HepG2 (cell line): ENCODE measurements at regions not wholly inside any gene's neighbourhood (a gene's known extent, or its start where the extent isn't known, plus 50 kb on each side); places are given as distances from the start of the nearest gene placed in this dataset.

Experiments used
- ATAC-seq: fragments of 200-7000 bp; cut with Tn5 transposase; 3 replicates; pipeline ENCODE4 v1.9.1; 2020; ENCODE audit warnings: mild to moderate bottlenecking, moderate library complexity
- BruUV-seq: library from RNA; stranded (reverse); fragments of 400-500 nt; replicated peaks from 2 replicates; lab custom pipeline; 2021; lab: Mats Ljungman, UMichigan
- CTCF ChIA-PET: fragments of 300-600 bp; formaldehyde crosslinking; extraction: SDS; loops from one replicate; lab custom pipeline; 2021; ENCODE audit warnings: low total read pairs, inconsistent platforms, low intra/inter-chr PET ratio; lab: Yijun Ruan, JAX
- POLR2A ChIA-PET: fragments of 350-600 bp; sonication (Branson Sonifier 250); formaldehyde crosslinking; loops from one replicate; lab custom pipeline; 2020; ENCODE audit warnings: antibody characterized with exemption, inconsistent platforms; lab: Yijun Ruan, JAX
- DNase-seq: peaks from one replicate; pipeline ENCODE4 v3.0.0-alpha.2; 2015; ENCODE audit warnings: low spot score
- FAIRE-seq: peaks from 3 replicates; lab custom pipeline; 2011; peaks lifted over from hg19 to GRCh38; lab: Jason Lieb, UNC
- H2AFZ ChIP-seq: one replicate; pipeline ENCODE4 v1.6.1; 2011; ENCODE audit warnings: low read length, inconsistent platforms
- H3K27ac ChIP-seq: fragments of 300-600 bp; 3 replicates; pipeline ENCODE4 v1.8.0; 2011; ENCODE audit warnings: mixed run types, mild to moderate bottlenecking, mixed read lengths, low read length, inconsistent platforms; ENCODE audit not compliant: insufficient read depth; ENCODE audit errors: extremely low read length
- H3K27me3 ChIP-seq, 2 experiments: fragments of 200-600 bp in 1 of 2; 2 replicates in 1 of 2; 3 replicates in 1 of 2; pipeline versions ENCODE4 v1.6.0 to v1.8.0; 2011; ENCODE audit warnings: low read length in 2 of 2, mild to moderate bottlenecking in 2 of 2, moderate library complexity in 2 of 2, inconsistent platforms in 1 of 2; ENCODE audit not compliant: insufficient read depth in 2 of 2, control insufficient read depth in 1 of 2
- H3K36me3 ChIP-seq, 2 experiments: fragments of 200-600 bp in 1 of 2; replicated peaks in 1 of 2; 2 replicates in 1 of 2; 3 replicates in 1 of 2; pipeline versions ENCODE4 v1.5.1 to v1.8.0; 2011; ENCODE audit warnings: low read length in 2 of 2, inconsistent platforms in 1 of 2; ENCODE audit not compliant: insufficient read depth in 2 of 2, control insufficient read depth in 1 of 2
- H3K4me1 ChIP-seq: 2 replicates; pipeline ENCODE4 v1.5.1; 2012; ENCODE audit warnings: low read length, inconsistent platforms; ENCODE audit not compliant: insufficient read depth
- H3K4me2 ChIP-seq: 2 replicates; pipeline ENCODE4 v1.6.0; 2011; ENCODE audit warnings: low read depth, low read length, inconsistent platforms
- H3K4me3 ChIP-seq, 3 experiments: fragments of 200-600 bp in 1 of 3; sonication (generic), shearing (Covaris generic) in 1 of 3; replicated peaks in 1 of 3; 2 replicates each; pipeline ENCODE4 v1.5.1; 2011 to 2016; ENCODE audit warnings: low read length in 3 of 3, inconsistent platforms in 2 of 3, low read depth in 2 of 3, mild to moderate bottlenecking in 2 of 3, control low read depth in 1 of 3, mixed read lengths in 1 of 3; ENCODE audit not compliant: insufficient read depth in 1 of 3
- H3K79me2 ChIP-seq: one replicate; pipeline ENCODE4 v1.6.1; 2011; ENCODE audit warnings: low read length, inconsistent platforms; ENCODE audit not compliant: insufficient read depth
- H3K9ac ChIP-seq: 2 replicates; pipeline ENCODE4 v1.6.0; 2011; ENCODE audit warnings: mild to moderate bottlenecking, low read depth, low read length, inconsistent platforms; ENCODE audit not compliant: insufficient read depth
- H3K9me3 ChIP-seq: 2 replicates; pipeline ENCODE4 v1.5.1; 2012; ENCODE audit warnings: mild to moderate bottlenecking, low read length
- H4K20me1 ChIP-seq: 2 replicates; pipeline ENCODE4 v1.6.0; 2011; ENCODE audit warnings: inconsistent platforms, mild to moderate bottlenecking, low read length, moderate library complexity; ENCODE audit not compliant: insufficient read depth
- GZF1 ChIP-seq: sonication (generic); formaldehyde crosslinking; IDR thresholded peaks from 2 replicates; pipeline ENCODE4 v1.5.1; 2020; ENCODE audit warnings: mild to moderate bottlenecking, missing genetic modification reagents
- KLF11 ChIP-seq: IDR thresholded peaks from 2 replicates; pipeline ENCODE4 v1.6.1; 2016; ENCODE audit warnings: missing compliant biosample characterization
- RFXAP ChIP-seq: sonication (generic); formaldehyde crosslinking; IDR thresholded peaks from 2 replicates; pipeline ENCODE4 v1.4.0; 2020; ENCODE audit warnings: missing genetic modification reagents, borderline replicate concordance
- SAFB2 ChIP-seq: sonication (generic); formaldehyde crosslinking; IDR thresholded peaks from 2 replicates; pipeline ENCODE4 v1.5.1; 2020; ENCODE audit warnings: missing genetic modification reagents, low read depth, mild to moderate bottlenecking, borderline replicate concordance
- SP2 ChIP-seq: sonication (generic); formaldehyde crosslinking; IDR thresholded peaks from 2 replicates; pipeline ENCODE4 v1.5.1; 2020; ENCODE audit warnings: mild to moderate bottlenecking, missing genetic modification reagents
- SYNCRIP ChIP-seq: fragments of 200-400 bp; formaldehyde crosslinking; IDR thresholded peaks from 2 replicates; pipeline ENCODE4 v1.6.1; 2018; ENCODE audit warnings: mild to moderate bottlenecking, low read depth, low read length; ENCODE audit not compliant: insufficient read depth
- ZFAT ChIP-seq: sonication (generic); formaldehyde crosslinking; conservative IDR thresholded peaks from 2 replicates; pipeline ENCODE4 v1.8.1; 2023; ENCODE audit warnings: missing genetic modification reagents, inconsistent platforms
- ZNF224 ChIP-seq: sonication (generic); formaldehyde crosslinking; IDR thresholded peaks from 2 replicates; pipeline ENCODE4 v1.5.0; 2020; ENCODE audit warnings: mild to moderate bottlenecking, missing genetic modification reagents
- ZNF235 ChIP-seq: sonication (generic); formaldehyde crosslinking; IDR thresholded peaks from 2 replicates; pipeline ENCODE4 v1.8.1; 2023; ENCODE audit warnings: mild to moderate bottlenecking, missing genetic modification reagents, borderline replicate concordance
- ZNF24 ChIP-seq: fragments of 450-650 bp; IDR thresholded peaks from 2 replicates; pipeline ENCODE4 v1.6.1; 2017; ENCODE audit warnings: antibody characterized with exemption, mild to moderate bottlenecking
- ZNF678 ChIP-seq: sonication (generic); formaldehyde crosslinking; IDR thresholded peaks from 2 replicates; pipeline ENCODE4 v1.4.0; 2020; ENCODE audit warnings: mild to moderate bottlenecking, missing genetic modification reagents
- ZNF746 ChIP-seq: sonication (generic); formaldehyde crosslinking; IDR thresholded peaks from 2 replicates; pipeline ENCODE4 v1.8.0; 2022; ENCODE audit warnings: mild to moderate bottlenecking, missing genetic modification reagents
- in situ Hi-C: cut with HindIII; loops from 2 replicates; pipeline ENCODE4 v1.10.0; 2017; ENCODE audit warnings: low pct_unique_long_range_greater_than_20kb; ENCODE audit not compliant: extremely low pct_ligation_motif_present
- intact Hi-C: fragments of 100-400 bp; cut with micrococcal nuclease; formaldehyde crosslinking; loops from one replicate; pipeline ENCODE4 v1.10.0; 2022; ENCODE audit not compliant: unreplicated experiment
- TF ChIP-seq, protein P1 (sequence below): sonication (generic); formaldehyde crosslinking; IDR thresholded peaks from 2 replicates; pipeline ENCODE4 v1.4.0; 2020; ENCODE audit warnings: missing genetic modification reagents, borderline replicate concordance
- TF ChIP-seq, protein P2 (sequence below): IDR thresholded peaks from 2 replicates; pipeline ENCODE4 v1.6.1; 2016; ENCODE audit warnings: low read depth, control low read depth
- TF ChIP-seq, protein P3 (sequence below): sonication (generic); formaldehyde crosslinking; IDR thresholded peaks from 2 replicates; pipeline ENCODE4 v1.8.0; 2022; ENCODE audit warnings: mild to moderate bottlenecking, missing genetic modification reagents, borderline replicate concordance
- TF ChIP-seq, protein P4 (sequence below): sonication (generic); formaldehyde crosslinking; IDR thresholded peaks from 2 replicates; pipeline ENCODE4 v1.4.0; 2020; ENCODE audit warnings: missing genetic modification reagents, low read depth, mild to moderate bottlenecking, borderline replicate concordance
- TF ChIP-seq, protein P5 (sequence below): sonication (generic); formaldehyde crosslinking; IDR thresholded peaks from 2 replicates; pipeline ENCODE4 v1.5.1; 2020; ENCODE audit warnings: missing genetic modification reagents, mild to moderate bottlenecking, borderline replicate concordance

GRCh38 chr7:145876376-145876775 is 240.2 kb upstream of the CNTNAP2 start (continued):
- TF ChIP-seq, protein P1, sequence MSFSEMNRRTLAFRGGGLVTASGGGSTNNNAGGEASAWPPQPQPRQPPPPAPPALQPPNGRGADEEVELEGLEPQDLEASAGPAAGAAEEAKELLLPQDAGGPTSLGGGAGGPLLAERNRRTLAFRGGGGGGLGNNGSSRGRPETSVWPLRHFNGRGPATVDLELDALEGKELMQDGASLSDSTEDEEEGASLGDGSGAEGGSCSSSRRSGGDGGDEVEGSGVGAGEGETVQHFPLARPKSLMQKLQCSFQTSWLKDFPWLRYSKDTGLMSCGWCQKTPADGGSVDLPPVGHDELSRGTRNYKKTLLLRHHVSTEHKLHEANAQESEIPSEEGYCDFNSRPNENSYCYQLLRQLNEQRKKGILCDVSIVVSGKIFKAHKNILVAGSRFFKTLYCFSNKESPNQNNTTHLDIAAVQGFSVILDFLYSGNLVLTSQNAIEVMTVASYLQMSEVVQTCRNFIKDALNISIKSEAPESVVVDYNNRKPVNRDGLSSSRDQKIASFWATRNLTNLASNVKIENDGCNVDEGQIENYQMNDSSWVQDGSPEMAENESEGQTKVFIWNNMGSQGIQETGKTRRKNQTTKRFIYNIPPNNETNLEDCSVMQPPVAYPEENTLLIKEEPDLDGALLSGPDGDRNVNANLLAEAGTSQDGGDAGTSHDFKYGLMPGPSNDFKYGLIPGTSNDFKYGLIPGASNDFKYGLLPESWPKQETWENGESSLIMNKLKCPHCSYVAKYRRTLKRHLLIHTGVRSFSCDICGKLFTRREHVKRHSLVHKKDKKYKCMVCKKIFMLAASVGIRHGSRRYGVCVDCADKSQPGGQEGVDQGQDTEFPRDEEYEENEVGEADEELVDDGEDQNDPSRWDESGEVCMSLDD (CRISPR knock-in tag): no peak
- TF ChIP-seq RFXAP (CRISPR knock-in tag) (no peak), GZF1 (CRISPR knock-in tag) (no peak), KLF11 (CRISPR knock-in tag) (no peak), ZNF746 (CRISPR knock-in tag) (no peak), SAFB2 (CRISPR knock-in tag) (no peak)
- TF ChIP-seq, protein P2, sequence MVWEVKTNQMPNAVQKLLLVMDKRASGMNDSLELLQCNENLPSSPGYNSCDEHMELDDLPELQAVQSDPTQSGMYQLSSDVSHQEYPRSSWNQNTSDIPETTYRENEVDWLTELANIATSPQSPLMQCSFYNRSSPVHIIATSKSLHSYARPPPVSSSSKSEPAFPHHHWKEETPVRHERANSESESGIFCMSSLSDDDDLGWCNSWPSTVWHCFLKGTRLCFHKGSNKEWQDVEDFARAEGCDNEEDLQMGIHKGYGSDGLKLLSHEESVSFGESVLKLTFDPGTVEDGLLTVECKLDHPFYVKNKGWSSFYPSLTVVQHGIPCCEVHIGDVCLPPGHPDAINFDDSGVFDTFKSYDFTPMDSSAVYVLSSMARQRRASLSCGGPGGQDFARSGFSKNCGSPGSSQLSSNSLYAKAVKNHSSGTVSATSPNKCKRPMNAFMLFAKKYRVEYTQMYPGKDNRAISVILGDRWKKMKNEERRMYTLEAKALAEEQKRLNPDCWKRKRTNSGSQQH (CRISPR knock-in tag): no peak

DNA sequence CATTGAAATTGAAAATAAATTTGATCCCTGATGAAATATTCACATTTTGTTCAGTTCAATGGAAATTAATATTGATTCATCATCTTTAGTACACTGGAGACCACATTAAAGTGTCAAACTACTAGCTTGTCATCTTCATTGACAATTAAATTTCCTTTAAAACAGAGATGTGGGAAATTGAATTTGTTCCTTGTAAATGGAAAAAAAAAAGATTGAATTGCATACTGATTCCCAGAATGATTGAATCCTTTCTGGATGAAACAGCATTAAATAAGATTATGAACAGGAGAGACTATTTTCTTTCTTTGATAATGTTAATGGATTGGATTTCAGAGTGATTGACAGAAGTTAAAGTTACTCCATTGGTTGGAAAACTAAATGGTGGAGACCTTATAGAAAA is 241.3 kb upstream of the CNTNAP2 start:
- in situ Hi-C loops (no loop called here), intact Hi-C loops (no loop called here)
- FAIRE-seq (no peak), DNase-seq (no peak), ATAC-seq (no peak)
- Histone ChIP-seq H3K4me3 (no peak overlapping the region), H2AFZ (no peak overlapping the region), H3K79me2 (no peaks in the 10 kb centered on the region), H3K27ac (no peak overlapping the region), H3K27me3 (no peaks in the 10 kb centered on the region), H3K4me1 (no peaks in the 10 kb centered on the region), H3K36me3 (no peaks in the 10 kb centered on the region), H3K9ac (no peak overlapping the region), H3K9me3 (peaks cover 79% of the 10 kb centered on the region), H4K20me1 (no peaks in the 10 kb centered on the region), H3K4me2 (no peak overlapping the region)
- CTCF ChIA-PET: no interaction called here
- POLR2A ChIA-PET: no interaction called here
- no TSS peak for BruUV-seq
- TF ChIP-seq, protein P3, sequence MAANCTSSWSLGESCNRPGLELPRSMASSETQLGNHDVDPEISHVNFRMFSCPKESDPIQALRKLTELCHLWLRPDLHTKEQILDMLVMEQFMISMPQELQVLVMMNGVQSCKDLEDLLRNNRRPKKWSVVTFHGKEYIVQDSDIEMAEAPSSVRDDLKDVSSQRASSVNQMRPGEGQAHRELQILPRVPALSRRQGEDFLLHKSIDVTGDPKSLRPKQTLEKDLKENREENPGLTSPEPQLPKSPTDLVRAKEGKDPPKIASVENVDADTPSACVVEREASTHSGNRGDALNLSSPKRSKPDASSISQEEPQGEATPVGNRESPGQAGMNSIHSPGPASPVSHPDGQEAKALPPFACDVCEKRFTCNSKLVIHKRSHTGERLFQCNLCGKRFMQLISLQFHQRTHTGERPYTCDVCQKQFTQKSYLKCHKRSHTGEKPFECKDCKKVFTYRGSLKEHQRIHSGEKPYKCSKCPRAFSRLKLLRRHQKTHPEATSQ (CRISPR knock-in tag): no peak
- no peak for TF ChIP-seq ZFAT (CRISPR knock-in tag)
- no peak for TF ChIP-seq SP2
- TF ChIP-seq ZNF224 (CRISPR knock-in tag): no peak
- no peak for TF ChIP-seq SYNCRIP
- no peak for TF ChIP-seq ZNF24
- TF ChIP-seq ZNF235 (CRISPR knock-in tag): no peak
- TF ChIP-seq ZNF678 (CRISPR knock-in tag): no peak
- TF ChIP-seq, protein P4, sequence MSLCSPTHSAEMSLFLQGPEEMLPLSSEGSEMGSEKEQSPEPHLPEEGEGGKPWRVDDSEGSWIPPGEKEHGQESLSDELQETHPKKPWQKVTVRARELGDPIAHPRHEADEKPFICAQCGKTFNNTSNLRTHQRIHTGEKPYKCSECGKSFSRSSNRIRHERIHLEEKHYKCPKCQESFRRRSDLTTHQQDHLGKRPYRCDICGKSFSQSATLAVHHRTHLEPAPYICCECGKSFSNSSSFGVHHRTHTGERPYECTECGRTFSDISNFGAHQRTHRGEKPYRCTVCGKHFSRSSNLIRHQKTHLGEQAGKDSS (CRISPR knock-in tag): no peak
- TF ChIP-seq, protein P5, sequence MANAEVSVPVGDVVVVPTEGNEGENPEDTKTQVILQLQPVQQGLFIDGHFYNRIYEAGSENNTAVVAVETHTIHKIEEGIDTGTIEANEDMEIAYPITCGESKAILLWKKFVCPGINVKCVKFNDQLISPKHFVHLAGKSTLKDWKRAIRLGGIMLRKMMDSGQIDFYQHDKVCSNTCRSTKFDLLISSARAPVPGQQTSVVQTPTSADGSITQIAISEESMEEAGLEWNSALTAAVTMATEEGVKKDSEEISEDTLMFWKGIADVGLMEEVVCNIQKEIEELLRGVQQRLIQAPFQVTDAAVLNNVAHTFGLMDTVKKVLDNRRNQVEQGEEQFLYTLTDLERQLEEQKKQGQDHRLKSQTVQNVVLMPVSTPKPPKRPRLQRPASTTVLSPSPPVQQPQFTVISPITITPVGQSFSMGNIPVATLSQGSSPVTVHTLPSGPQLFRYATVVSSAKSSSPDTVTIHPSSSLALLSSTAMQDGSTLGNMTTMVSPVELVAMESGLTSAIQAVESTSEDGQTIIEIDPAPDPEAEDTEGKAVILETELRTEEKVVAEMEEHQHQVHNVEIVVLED (CRISPR knock-in tag): no peak
